ENCODE measurements at regions not wholly inside any gene's neighbourhood (a gene's known extent, or its start where the extent isn't known, plus 50 kb on each side); places are given as distances from the start of the nearest gene placed in this dataset.
"Not testable (repeated sequence)": the region's sequence is repeated elsewhere in the genome, so short reads cannot be mapped to it uniquely, and the experiment has no call there.

DNA sequence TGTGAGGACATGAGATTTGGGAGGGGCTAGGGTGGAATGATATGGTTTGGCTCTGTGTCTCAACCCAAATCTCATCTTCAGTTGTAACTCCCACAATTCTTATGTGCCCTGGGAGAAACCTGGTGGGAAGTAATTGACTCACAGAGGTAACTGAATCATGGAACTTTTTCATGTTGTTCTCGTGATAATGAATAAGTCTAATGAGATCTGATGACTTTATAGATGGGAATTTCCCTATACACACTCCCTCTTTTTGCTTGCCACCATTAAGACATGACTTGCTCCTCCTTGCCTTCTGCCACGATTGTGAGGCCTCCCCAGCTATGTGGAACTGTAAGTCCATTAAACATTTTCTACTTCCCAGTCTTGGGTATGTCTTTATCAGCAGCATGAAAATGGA is 253.2 kb upstream of the GK2 start:
- H3K27ac ChIP-seq (ENCODE audit: low read depth, low read length) = no peak overlapping the region
- Mint-ChIP-seq H3K36me3 (ENCODE audit: low read depth, unreplicated experiment) (no peaks in the 10 kb centered on the region), H3K27ac (ENCODE audit: unreplicated experiment) (no peak overlapping the region), H3K27me3 (ENCODE audit: low read depth, unreplicated experiment) (no peaks in the 10 kb centered on the region), H3K4me3 (ENCODE audit: unreplicated experiment) (no peak overlapping the region), H3K9me3 (ENCODE audit: unreplicated experiment) (peaks cover 18% of the 10 kb centered on the region), H3K4me1 (ENCODE audit: low read depth, unreplicated experiment) (no peaks in the 10 kb centered on the region)
- H4K20me1 ChIP-seq (ENCODE audit: insufficient read depth, low read length) = no peaks in the 10 kb centered on the region
- no peak for TF ChIP-seq EZH2 (IDR thresholded peaks at IDR 0.05; ENCODE audit: insufficient read depth, low read length)
- no peaks in the 10 kb centered on the region for H3K79me2 ChIP-seq (ENCODE audit: insufficient read depth, low read length)
- no peak overlapping the region for H2AFZ ChIP-seq (ENCODE audit: low read depth, low read length)
- no peaks in the 10 kb centered on the region for H3K4me1 ChIP-seq (ENCODE audit: insufficient read depth, low read length)
- H3K4me3 ChIP-seq (ENCODE audit: insufficient read depth, low read depth, low read length) = no peak overlapping the region
- no peaks in the 10 kb centered on the region for H3K36me3 ChIP-seq (ENCODE audit: insufficient read depth, low read length)
- no peak for FAIRE-seq
- DNase-seq (ENCODE audit: low read depth) = no peak
- H3K9me3 ChIP-seq (ENCODE audit: insufficient read depth, low read depth, low read length) = no peaks in the 10 kb centered on the region
- H3K27me3 ChIP-seq (ENCODE audit: insufficient read depth, low read length) = no peaks in the 10 kb centered on the region
- no peak overlapping the region for H3K9ac ChIP-seq (ENCODE audit: low read length)
- no peak overlapping the region for H3K4me2 ChIP-seq (ENCODE audit: low read length)

DNA sequence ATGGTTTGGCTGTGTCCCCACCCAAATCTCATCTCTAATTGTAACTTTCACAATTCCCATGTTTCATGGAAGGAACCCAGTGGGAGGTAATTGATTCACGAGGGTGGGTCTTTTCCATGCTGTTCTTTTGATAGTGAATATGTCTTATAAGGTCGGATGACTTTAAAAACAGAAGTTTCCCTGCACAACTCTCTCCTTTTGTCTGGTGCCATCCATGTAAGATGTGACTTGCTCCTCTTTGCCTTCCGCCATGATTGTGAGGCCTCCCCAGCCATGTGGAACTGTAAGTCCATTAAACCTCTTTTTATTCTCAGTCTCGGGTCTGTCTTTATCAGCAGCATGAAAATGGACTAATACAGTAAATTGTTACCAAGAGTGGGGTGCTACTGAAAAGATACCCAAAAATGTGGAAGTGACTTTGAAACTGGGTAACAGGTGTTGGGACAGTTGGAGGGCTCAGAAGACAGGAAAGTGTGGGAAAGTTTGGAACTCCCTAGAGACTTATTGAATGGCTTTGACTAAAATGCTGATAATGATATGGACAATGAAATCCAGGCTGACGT is 251.4 kb upstream of the GK2 start:
- not testable (repeated sequence) for H3K36me3 ChIP-seq (ENCODE audit: insufficient read depth, low read length); H3K4me2 ChIP-seq (ENCODE audit: low read length); H3K36me3 Mint-ChIP-seq (ENCODE audit: low read depth, unreplicated experiment); DNase-seq (ENCODE audit: low read depth); H3K4me1 ChIP-seq (ENCODE audit: insufficient read depth, low read length); H3K9me3 ChIP-seq (ENCODE audit: insufficient read depth, low read depth, low read length); H3K27me3 Mint-ChIP-seq (ENCODE audit: low read depth, unreplicated experiment); H3K4me1 Mint-ChIP-seq (ENCODE audit: low read depth, unreplicated experiment); H3K4me3 ChIP-seq (ENCODE audit: insufficient read depth, low read depth, low read length); H3K79me2 ChIP-seq (ENCODE audit: insufficient read depth, low read length); H3K27ac ChIP-seq (ENCODE audit: low read depth, low read length); H3K9ac ChIP-seq (ENCODE audit: low read length); H3K27me3 ChIP-seq (ENCODE audit: insufficient read depth, low read length); H4K20me1 ChIP-seq (ENCODE audit: insufficient read depth, low read length); H3K27ac Mint-ChIP-seq (ENCODE audit: unreplicated experiment); H3K4me3 Mint-ChIP-seq (ENCODE audit: unreplicated experiment); H2AFZ ChIP-seq (ENCODE audit: low read depth, low read length); FAIRE-seq
- peaks cover 18% of the 10 kb centered on the region for H3K9me3 Mint-ChIP-seq (ENCODE audit: unreplicated experiment)

DNA sequence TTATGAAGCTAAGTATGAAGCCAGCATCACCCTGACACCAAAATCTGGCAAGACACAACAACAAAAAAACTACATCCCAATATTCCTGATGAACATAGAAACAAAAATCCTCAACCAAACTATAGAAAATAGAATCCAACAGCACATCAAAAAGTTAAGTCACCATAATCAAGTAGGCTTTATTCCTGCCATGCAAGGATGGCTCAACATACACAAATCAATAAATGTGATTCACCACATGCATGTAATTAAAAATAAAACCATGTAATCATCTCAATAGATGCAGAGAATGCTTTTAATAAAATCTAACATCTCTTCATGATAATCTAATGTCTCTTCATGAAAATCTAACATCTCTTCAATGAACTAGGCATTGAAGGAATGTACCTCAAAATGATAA is 249.4 kb upstream of the GK2 start:
- Histone ChIP-seq H3K36me3 (ENCODE audit: insufficient read depth, low read length) (no peaks in the 10 kb centered on the region), H3K27me3 (ENCODE audit: insufficient read depth, low read length) (no peaks in the 10 kb centered on the region), H3K4me1 (ENCODE audit: insufficient read depth, low read length) (peaks cover 5% of the 10 kb centered on the region), H3K4me2 (ENCODE audit: low read length) (no peak overlapping the region), H3K79me2 (ENCODE audit: insufficient read depth, low read length) (no peaks in the 10 kb centered on the region), H3K9me3 (ENCODE audit: insufficient read depth, low read depth, low read length) (no peaks in the 10 kb centered on the region), H2AFZ (ENCODE audit: low read depth, low read length) (no peak overlapping the region), H4K20me1 (ENCODE audit: insufficient read depth, low read length) (no peaks in the 10 kb centered on the region), H3K4me3 (ENCODE audit: insufficient read depth, low read depth, low read length) (no peak overlapping the region), H3K9ac (ENCODE audit: low read length) (no peak overlapping the region), H3K27ac (ENCODE audit: low read depth, low read length) (no peak overlapping the region)
- FAIRE-seq (no peak), DNase-seq (ENCODE audit: low read depth) (no peak)
- Mint-ChIP-seq H3K36me3 (ENCODE audit: low read depth, unreplicated experiment) (no peaks in the 10 kb centered on the region), H3K27ac (ENCODE audit: unreplicated experiment) (no peak overlapping the region), H3K4me3 (ENCODE audit: unreplicated experiment) (no peak overlapping the region), H3K9me3 (ENCODE audit: unreplicated experiment) (peaks cover 18% of the 10 kb centered on the region), H3K27me3 (ENCODE audit: low read depth, unreplicated experiment) (no peaks in the 10 kb centered on the region), H3K4me1 (ENCODE audit: low read depth, unreplicated experiment) (no peaks in the 10 kb centered on the region)
- no peak for TF ChIP-seq EZH2 (IDR thresholded peaks at IDR 0.05; ENCODE audit: insufficient read depth, low read length)
- TF ChIP-seq, protein P1, sequence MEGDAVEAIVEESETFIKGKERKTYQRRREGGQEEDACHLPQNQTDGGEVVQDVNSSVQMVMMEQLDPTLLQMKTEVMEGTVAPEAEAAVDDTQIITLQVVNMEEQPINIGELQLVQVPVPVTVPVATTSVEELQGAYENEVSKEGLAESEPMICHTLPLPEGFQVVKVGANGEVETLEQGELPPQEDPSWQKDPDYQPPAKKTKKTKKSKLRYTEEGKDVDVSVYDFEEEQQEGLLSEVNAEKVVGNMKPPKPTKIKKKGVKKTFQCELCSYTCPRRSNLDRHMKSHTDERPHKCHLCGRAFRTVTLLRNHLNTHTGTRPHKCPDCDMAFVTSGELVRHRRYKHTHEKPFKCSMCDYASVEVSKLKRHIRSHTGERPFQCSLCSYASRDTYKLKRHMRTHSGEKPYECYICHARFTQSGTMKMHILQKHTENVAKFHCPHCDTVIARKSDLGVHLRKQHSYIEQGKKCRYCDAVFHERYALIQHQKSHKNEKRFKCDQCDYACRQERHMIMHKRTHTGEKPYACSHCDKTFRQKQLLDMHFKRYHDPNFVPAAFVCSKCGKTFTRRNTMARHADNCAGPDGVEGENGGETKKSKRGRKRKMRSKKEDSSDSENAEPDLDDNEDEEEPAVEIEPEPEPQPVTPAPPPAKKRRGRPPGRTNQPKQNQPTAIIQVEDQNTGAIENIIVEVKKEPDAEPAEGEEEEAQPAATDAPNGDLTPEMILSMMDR (IDR thresholded peaks at IDR 0.05; ENCODE audit: insufficient read depth, low read depth, low read length) = no peak

Data from astrocyte (in vitro differentiated cells and primary cell).